H7 (cell line): ENCODE measurements at regions not wholly inside any gene's neighbourhood (a gene's known extent, or its start where the extent isn't known, plus 50 kb on each side); places are given as distances from the start of the nearest gene placed in this dataset.
"Not testable (repeated sequence)": the region's sequence is repeated elsewhere in the genome, so short reads cannot be mapped to it uniquely, and the experiment has no call there.

Experiments used
- DNase-seq: peaks from one replicate; pipeline ENCODE4 v3.0.0; 2012
- H3K27me3 ChIP-seq: 2 replicates; pipeline ENCODE4 v1.6.0; 2011; ENCODE audit warnings: mild to moderate bottlenecking, low read length; ENCODE audit not compliant: control insufficient read depth, insufficient read depth
- H3K36me3 ChIP-seq: replicated peaks from 2 replicates; pipeline ENCODE4 v1.5.1; 2011; ENCODE audit warnings: low read length; ENCODE audit not compliant: control insufficient read depth, insufficient read depth
- H3K4me3 ChIP-seq: 2 replicates; pipeline ENCODE4 v1.5.1; 2011; ENCODE audit warnings: low read depth, mild to moderate bottlenecking, control low read depth, low read length, moderate library complexity; ENCODE audit not compliant: insufficient read depth

DNA sequence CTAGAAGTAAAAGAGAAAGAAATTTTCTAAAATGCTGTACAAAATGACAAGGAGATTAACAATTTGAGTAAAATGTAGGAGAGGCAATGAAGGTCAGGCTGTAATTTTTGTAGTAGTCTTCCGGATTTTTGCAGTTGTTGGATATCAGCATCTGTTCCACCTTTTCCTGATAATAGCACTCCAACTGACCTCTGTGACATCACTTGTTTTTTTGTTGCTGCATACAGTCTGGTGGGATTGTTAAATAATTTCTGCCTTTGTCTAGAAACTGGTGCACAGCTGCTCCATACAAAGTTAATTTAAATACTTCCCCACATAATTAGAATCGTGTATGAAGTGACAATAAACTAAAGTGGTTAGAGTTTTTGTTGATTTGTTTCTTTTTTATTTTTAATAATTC lies 731.4 kb downstream of the PLOD2 start:
- Histone ChIP-seq H3K27me3 (no peaks in the 10 kb centered on the region), H3K36me3 (no peaks in the 10 kb centered on the region), H3K4me3 (no peak overlapping the region)
- DNase-seq: no peak

DNA sequence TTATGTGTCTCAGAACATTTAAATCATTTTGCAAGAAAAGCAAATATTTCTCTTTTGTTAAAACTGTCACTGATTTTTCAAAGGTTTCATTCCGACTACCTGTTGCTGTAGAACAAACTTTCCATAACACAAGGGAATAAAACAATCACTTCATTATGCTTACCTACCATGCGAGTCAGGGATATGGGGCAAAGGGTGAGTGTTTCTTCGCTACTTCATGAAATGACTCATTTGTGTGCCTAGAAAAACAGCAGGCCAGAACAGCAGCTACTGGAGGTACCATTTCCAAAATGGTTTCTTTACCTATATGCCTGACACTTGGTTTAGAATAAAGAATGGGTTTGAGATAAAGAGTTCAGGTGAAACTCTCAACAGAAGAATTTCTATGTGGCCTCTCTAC lies 712.5 kb downstream of the PLOD2 start:
- no peaks in the 10 kb centered on the region for H3K36me3 ChIP-seq
- no peak for DNase-seq

DNA sequence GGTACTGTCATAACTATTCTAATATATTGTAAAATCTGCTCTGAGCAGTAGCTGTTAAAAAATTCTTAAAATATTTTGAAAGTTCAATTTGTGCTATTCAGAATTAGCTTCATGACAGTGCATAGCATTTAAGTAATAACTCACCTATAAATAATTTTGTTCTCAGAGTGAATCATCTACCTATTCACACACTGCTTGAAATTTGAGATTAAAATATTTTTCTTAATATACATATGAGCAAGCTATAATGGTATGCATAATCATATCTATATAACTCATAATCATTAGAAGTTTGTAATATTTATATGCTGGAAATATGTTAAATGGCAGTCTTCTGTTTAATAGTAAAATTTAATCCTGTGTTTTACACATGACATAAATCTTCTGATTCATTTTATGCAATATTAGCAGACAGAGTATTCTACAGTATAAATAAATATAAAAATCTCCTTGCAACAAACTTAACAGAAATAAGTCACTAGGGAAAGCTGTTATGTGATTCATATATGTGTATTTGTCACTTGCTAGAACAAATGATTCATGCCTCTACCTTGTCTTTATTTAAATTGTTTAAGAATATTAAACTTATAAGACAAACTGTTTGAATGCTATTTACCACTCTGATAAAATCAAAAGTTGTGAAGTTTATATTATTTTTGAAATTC lies 710.8 kb downstream of the PLOD2 start:
- no peaks in the 10 kb centered on the region for H3K36me3 ChIP-seq
- no peak overlapping the region for H3K4me3 ChIP-seq
- no peaks in the 10 kb centered on the region for H3K27me3 ChIP-seq
- DNase-seq: no peak

More for the DNA sequence above, 712.5 kb downstream of the PLOD2 start:
- no peak overlapping the region for H3K4me3 ChIP-seq
- H3K27me3 ChIP-seq: no peaks in the 10 kb centered on the region

DNA sequence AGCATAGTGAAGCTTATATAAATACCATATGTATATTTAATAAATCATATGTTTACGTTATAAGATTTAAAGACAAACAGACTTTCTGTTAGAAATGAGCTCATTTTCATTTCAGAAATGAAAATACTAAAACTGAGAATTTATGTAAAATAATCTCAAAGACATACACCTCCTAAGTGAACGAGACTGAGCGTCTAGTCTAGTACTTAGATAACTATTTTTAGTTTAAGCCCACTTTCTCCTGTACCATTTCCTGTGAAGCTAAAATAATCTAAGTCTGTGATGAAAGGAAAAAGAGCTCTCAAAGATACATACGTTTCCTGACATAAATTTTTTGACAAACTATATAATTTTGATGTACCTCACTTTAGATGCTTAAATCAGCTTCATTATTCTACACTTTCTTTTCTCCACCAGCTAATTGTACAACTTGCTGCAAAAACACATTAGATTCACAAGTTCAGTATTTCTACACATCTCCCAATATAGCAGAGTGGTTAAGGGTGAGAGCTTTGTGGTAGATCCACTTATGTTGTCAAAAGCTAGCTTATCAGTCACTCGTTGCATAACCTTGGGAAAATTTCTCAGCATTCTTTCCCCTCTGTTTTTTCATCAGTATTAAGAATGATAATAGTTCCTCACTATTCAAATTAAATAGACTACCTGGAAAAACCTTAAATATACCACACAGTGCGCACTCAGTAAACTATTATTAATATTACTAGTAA lies 703.0 kb downstream of the PLOD2 start:
- Histone ChIP-seq H3K27me3 (no peaks in the 10 kb centered on the region), H3K4me3 (no peak overlapping the region), H3K36me3 (no peaks in the 10 kb centered on the region)
- DNase-seq: no peak

DNA sequence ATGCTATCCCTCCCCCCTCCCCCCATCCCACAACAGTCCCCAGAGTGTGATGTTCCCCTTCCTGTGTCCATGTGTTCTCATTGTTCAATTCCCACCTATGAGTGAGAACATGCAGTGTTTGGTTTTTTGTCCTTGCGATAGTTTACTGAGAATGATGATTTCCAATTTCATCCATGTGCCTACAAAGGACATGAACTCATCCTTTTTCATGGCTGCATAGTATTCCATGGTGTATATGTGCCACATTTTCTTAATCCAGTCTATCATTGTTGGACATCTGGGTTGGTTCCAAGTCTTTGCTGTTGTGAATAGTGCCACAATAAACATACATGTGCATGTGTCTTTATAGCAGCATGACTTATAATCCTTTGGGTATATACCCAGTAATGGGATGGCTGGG lies 701.3 kb downstream of the PLOD2 start:
- not testable (repeated sequence) for H3K36me3 ChIP-seq, DNase-seq, H3K27me3 ChIP-seq, H3K4me3 ChIP-seq

DNA sequence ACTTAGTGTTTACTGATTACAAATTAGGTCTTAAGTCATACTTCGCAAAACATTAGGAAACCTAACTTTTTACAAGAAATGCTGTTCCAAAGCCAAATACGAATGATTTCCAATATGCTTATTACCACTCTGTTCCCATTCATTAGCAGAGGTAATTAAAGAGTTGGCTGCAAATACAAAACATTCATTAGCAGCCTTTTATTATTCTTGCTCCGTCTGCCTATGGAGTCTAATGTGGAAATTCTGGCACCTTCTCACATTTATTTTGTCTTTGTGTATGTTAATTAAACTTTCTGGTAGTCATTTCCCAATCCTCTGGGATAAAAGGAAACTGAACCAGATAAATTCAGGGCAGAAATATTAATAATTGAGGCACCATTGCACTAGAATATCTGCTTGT lies 689.0 kb downstream of the PLOD2 start:
- Histone ChIP-seq H3K36me3 (no peaks in the 10 kb centered on the region), H3K27me3 (no peaks in the 10 kb centered on the region), H3K4me3 (no peak overlapping the region)
- DNase-seq: no peak

DNA sequence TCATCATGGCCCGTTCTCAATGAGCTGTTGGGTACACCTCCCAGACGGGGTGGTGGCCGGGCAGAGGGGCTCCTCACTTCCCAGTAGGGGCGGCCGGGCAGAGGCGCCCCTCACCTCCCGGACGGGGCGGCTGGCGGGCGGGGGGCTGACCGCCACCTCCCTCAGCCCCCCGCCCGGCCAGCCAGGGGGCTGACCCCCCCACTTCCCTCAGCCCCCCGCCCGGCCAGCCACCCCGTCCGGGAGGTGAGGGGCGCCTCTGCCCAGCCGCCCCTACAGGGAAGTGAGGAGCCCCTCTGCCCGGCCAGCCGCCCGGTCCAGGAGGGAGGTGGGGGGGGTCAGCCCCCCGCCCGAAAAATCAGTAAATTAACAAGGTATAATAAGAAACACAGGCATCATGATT lies 678.2 kb downstream of the PLOD2 start:
- not testable (repeated sequence) for H3K36me3 ChIP-seq, H3K27me3 ChIP-seq, H3K4me3 ChIP-seq, DNase-seq

DNA sequence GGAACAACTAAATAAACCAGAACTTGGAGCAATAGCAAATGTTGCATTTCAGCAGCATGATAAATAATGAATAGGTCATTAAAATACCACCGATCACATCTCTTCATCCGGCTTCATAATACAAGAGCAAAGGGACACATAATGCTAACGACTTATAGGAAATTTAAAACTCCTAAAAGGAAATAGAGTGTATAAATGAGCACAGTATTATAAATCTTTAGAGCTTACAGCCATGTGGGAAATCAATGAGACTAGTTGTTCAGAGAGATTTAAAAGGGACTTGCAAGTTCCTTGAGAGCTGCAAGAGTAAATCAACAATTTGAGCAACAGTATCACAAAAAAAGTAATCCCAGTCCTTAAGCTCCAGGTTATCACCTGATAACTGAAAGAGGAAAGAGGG lies 677.0 kb downstream of the PLOD2 start:
- no peaks in the 10 kb centered on the region for H3K36me3 ChIP-seq
- H3K27me3 ChIP-seq: no peaks in the 10 kb centered on the region
- H3K4me3 ChIP-seq: no peak overlapping the region
- DNase-seq: no peak

DNA sequence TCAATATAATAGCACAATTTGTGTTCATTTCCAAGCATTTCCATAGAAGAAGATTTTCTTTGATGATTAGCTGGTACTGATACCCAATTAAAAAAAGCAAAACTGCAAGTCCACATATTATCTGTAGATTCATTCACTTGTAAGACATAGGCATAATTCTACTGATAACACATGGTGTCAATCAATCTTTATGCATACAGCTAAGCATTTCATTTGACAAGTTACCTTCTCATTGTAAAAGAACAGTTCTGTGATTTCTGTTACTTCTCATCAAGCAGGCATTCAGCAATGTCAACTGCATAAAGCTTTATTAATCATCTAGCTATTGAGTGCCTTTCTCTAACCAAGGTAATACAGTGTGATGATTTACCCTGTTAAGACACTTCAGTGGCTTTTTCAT lies 672.0 kb downstream of the PLOD2 start:
- H3K27me3 ChIP-seq: no peaks in the 10 kb centered on the region
- no peak overlapping the region for H3K4me3 ChIP-seq
- DNase-seq: no peak
- H3K36me3 ChIP-seq: no peaks in the 10 kb centered on the region

DNA sequence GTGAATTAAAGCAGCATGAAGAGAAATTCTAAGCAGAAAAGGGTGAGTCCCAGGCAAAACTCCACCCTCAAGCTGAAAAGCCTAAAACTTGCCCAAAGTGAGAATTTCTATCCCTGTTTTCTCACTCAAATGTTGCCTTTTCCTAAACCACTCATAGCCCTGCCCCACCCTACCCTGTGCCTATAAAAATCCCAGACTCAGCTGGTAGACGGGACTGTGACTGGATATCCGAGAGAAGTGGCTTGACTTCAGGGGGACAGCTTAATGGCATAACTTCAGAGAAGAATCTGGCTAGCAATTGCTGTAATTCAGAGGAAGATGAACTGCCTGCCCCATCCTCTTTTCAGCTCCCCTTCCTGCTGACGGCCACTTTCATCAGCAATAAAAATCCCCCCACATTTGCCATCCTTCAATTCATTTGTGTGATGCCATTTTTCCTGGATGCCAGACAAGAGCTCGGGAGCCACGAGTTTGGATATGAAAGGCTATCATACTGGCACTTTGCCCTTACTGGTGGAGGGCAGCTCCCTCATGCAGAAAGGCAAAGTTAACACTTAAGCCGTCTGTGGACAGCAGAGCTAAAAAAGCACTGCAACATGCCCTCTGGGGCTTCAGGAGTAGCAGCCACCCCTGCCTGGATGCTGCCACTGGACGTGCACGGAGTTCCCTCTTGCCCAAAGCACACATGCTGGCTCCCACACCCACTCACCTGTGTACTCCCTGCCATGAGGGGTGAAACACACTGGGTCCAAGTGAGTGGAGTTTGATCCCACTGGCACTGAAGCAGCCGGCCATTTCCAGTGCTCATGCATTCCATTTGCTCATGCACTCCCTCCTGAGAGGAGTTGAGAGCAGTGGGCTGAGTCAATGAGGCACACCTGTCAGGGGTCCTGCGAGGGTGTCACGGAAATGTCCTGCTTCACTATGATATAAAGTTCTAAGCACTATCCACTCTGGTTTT lies 670.6 kb downstream of the PLOD2 start:
- no peaks in the 10 kb centered on the region for H3K36me3 ChIP-seq
- no peak overlapping the region for H3K4me3 ChIP-seq
- H3K27me3 ChIP-seq: no peaks in the 10 kb centered on the region
- DNase-seq: no peak

DNA sequence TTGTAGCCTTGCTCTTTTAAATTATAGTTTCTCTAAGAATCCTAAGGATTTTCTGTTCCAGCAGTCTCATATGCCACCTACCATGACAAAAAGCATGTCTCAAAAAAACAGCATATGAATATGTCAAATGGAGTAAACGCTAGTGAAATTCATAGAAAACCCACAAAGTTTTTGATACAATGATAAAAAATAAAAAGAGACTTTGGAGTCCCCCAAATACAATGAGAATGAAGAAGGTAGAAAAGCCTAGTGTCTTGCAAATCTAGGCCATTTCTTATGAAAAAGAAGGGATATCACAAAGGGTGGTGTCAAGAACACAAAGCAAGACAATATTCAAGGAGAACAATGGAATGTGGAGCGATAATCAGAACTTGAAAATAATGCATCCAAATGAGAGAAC lies 668.5 kb downstream of the PLOD2 start:
- Histone ChIP-seq H3K4me3 (no peak overlapping the region), H3K27me3 (no peaks in the 10 kb centered on the region), H3K36me3 (no peaks in the 10 kb centered on the region)
- DNase-seq: no peak

DNA sequence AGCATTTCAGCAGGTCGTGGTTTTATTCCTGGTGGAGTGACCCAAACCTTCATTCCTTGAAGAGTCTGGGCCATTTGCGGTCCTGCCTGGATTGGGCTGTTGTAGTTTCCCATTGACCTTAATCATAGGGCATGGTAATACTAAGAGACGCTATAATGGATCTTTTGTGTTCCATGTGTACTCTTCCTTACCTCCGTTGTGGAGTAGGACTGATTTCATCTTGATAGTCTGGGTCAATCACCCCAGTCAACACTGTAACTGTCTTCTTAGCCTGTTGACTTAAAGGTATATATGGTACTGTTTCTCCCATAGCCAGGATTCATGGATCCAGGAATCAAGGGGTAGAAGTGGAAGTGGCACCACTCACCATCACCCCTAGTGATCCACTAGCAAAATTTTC lies 643.6 kb downstream of the PLOD2 start:
- not testable (repeated sequence) for DNase-seq, H3K36me3 ChIP-seq, H3K4me3 ChIP-seq, H3K27me3 ChIP-seq

DNA sequence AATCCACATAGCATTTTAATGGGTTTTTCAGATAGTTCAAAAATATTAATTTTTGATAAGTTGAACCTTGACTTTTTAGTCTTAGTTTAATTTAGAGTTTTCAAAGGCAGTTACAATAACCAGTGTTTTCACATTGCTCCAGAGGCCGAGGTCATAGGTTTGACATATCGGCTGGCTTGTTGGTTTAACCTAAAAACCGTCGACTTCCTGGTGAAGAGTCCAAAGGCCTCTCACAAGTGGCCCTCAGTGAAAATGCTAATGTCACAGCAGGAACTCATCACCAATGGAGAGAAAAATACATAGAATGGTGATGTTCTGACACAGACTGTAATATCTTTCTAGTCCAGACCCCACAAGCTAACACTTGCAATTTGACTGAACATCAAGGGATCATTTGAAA lies 642.3 kb downstream of the PLOD2 start:
- Histone ChIP-seq H3K4me3 (no peak overlapping the region), H3K27me3 (no peaks in the 10 kb centered on the region), H3K36me3 (no peaks in the 10 kb centered on the region)
- no peak for DNase-seq

DNA sequence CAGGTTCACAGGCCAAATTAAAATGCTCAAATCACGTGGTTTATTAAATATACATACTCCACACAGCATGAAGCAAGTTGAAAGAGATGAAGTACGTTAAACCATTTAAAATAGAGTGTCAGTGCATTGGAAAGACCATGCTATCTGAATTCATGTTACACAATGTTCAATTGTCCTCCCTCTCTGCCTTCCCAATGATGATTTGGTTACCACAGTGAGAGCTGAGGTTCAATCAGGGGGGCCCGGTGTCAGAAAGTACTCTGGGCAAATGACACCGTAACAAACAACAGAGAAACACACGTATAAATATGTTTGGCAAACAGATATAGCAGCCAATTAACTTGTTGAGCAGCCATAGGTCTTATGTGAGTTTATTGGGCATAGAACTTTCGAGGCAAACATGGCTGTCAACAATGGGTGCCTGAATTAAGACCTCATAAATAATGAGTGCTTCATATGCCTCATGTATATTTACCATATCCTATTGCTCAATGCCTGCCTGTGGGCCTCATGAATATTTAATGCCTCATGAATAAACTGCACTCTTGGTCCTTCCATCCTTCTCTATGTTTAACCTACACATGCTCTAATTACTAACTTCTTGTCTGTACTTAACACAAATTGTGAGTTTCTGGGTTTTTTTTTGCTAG lies 641.5 kb downstream of the PLOD2 start:
- Histone ChIP-seq H3K36me3 (no peaks in the 10 kb centered on the region), H3K27me3 (no peaks in the 10 kb centered on the region), H3K4me3 (no peak overlapping the region)
- DNase-seq: no peak
